ENCODE measurements at regions not wholly inside any gene's neighbourhood (a gene's known extent, or its start where the extent isn't known, plus 50 kb on each side); places are given as distances from the start of the nearest gene placed in this dataset.

- peak; percentile 66 for DNase-seq
Observed at GRCh38 chr9:1939926-1940368, 75.2 kb upstream of the SMARCA2 start.

- DNase-seq, result no peak
Observed at GRCh38 chr9:1941989-1942388, 73.2 kb upstream of the SMARCA2 start.

GRCh38 chr9:1946526-1947283 is 68.4 kb upstream of the SMARCA2 start:
- peak; percentile 32 for DNase-seq

GRCh38 chr9:1947438-1947837 is 67.7 kb upstream of the SMARCA2 start:
- DNase-seq, result no peak

- no peak for DNase-seq
Observed at GRCh38 chr9:1948541-1948940, 66.6 kb upstream of the SMARCA2 start.

- DNase-seq, result no peak
Observed at GRCh38 chr9:1951446-1951845, 63.7 kb upstream of the SMARCA2 start.

GRCh38 chr9:1952001-1952400 is 63.1 kb upstream of the SMARCA2 start:
- no peak for DNase-seq

GRCh38 chr9:1954238-1954637 is 60.9 kb upstream of the SMARCA2 start:
- no peak for DNase-seq

GRCh38 chr9:1956958-1957357 is 58.2 kb upstream of the SMARCA2 start:
- no peak for DNase-seq

GRCh38 chr9:1957856-1958255 is 57.3 kb upstream of the SMARCA2 start:
- DNase-seq, result no peak

GRCh38 chr9:1959371-1959770 is 55.8 kb upstream of the SMARCA2 start:
- no peak for DNase-seq

- no peak for DNase-seq
Observed at GRCh38 chr9:1960342-1961042, 54.7 kb upstream of the SMARCA2 start.

- DNase-seq, result no peak
Observed at GRCh38 chr9:1962122-1962521, 53.0 kb upstream of the SMARCA2 start.

- DNase-seq, result no peak
Observed at GRCh38 chr9:1962588-1963106, 52.5 kb upstream of the SMARCA2 start.

- DNase-seq, result no peak
Observed at GRCh38 chr9:1964093-1964492, 51.1 kb upstream of the SMARCA2 start.

Measured in NCI-H1105 treated with DMSO at 0.1 percent for 48 hours (cell line).